ENCODE measurements at regions not wholly inside any gene's neighbourhood (a gene's known extent, or its start where the extent isn't known, plus 50 kb on each side); places are given as distances from the start of the nearest gene placed in this dataset.

DNA sequence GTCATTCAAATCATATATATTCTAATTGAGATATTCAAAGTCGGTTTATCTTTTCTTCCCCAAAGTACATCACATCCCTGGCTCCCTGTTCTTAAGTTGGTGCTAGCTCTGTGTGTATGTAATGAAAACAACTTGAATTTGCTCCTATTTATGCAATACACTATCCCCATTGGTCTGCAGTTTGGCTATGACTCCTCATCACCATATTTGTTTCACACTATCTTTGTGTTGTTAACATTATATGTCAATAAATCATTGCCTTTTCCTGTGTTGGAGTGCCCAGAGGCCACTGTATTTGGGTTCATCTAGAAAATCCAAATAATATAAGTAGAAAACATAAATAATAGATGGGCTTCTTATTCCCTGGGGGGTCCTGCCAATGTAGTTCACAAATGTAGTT lies 306.6 kb upstream of the TENM4 start:
- DNase-seq = no peak
- Mint-ChIP-seq H3K27me3 (no peaks in the 10 kb centered on the region), H3K9me3 (peaks cover 0 to 14% of the 10 kb centered on the region in 2 donors), H3K4me3 (no peak overlapping the region), H3K4me1 (no peaks in the 10 kb centered on the region), H3K27ac (no peak overlapping the region)
- no peak for ATAC-seq

DNA sequence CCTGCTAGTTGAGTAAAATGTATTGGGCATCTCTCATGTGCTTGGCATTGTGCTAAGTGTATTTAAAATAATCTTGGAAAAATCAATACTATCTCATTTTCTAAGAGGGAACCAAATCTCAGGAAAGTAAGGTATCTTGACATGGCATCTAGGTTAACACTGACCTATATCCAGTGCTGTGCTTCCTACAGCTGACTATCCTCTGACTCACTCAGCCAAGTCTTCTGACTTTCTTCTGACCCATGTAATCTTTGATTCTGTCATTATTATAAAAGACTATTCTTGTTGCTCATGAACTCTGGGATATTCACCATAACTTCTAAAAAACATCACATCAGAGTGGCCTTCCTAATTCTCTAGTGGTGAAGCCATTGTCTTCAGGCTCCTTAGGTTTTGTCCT lies 304.1 kb upstream of the TENM4 start:
- H3K27ac Mint-ChIP-seq = no peak overlapping the region
- no peak overlapping the region for H3K4me3 Mint-ChIP-seq
- no peak for ATAC-seq
- no peaks in the 10 kb centered on the region for H3K4me1 Mint-ChIP-seq
- H3K9me3 Mint-ChIP-seq = peaks cover 3 to 14% of the 10 kb centered on the region in 2 donors
- no peaks in the 10 kb centered on the region for H3K27me3 Mint-ChIP-seq
- no peak for DNase-seq

DNA sequence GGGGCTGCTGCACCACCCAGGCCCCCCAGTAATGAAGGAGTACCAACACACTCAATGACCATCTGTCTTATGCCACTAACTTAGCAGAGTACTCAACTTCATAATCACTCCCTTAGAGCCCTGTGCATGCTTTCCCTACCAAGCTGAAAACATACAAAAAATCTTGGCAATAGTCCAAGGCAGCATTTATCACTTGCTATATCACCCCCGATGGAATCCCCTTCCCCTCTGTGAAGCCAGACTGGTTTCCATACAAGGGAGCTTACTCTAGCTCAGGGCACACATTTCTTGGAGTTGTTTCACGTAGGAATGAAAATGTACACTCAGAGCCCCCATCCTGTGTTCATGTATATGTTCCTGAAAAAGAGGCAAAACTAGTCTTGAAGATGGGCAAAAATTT lies 301.3 kb upstream of the TENM4 start:
- ATAC-seq (no peak), DNase-seq (no peak)
- Mint-ChIP-seq H3K9me3 (peaks cover 3 to 21% of the 10 kb centered on the region in 2 donors), H3K27ac (no peak overlapping the region), H3K4me1 (no peaks in the 10 kb centered on the region), H3K4me3 (no peak overlapping the region), H3K27me3 (no peaks in the 10 kb centered on the region)

DNA sequence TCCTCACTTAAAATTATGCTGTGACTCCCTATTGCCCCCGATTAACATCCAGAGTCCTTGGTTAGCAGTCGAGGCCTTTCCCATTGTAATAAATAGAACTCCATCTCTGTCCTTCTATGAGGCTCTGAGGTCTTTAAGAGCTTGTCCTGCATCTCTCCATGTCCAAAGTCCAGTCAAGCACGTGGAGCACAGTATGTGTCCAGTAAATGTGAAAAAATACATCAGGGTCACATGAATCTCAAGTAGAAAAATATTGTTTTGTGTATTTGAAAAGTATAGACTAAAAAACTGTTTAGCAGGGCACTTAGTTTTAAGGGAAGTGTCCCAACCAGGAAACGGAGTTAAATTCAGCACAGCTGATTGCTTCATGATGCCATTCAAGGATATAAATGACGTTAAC lies 298.8 kb upstream of the TENM4 start:
- Mint-ChIP-seq H3K27me3 (no peaks in the 10 kb centered on the region), H3K4me1 (no peaks in the 10 kb centered on the region), H3K9me3 (peaks cover 3 to 20% of the 10 kb centered on the region in 2 donors), H3K4me3 (no peak overlapping the region), H3K27ac (no peak overlapping the region)
- ATAC-seq = no peak
- no peak for DNase-seq

DNA sequence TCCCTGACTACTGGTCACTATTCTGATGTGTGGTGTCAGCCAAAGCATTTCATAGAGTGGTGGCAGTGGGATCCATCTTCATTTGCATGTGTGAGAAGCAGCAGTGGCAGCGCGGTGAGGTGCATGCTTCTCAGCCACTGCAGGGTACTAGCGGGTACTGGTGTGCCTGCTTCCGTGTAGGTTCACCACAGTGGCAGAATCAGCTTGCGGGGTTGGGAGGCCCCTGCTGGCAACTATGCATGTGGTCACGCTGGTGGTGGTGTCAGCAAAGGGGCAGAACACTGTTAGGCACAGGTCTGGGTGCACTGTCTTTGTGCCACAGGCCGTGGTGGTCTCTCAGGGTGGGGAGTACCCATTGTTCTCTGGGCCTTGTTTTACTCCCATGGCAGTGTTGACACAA lies 286.4 kb upstream of the TENM4 start:
- Mint-ChIP-seq H3K27me3 (no peaks in the 10 kb centered on the region), H3K27ac (no peak overlapping the region), H3K4me3 (no peak overlapping the region), H3K4me1 (no peaks in the 10 kb centered on the region), H3K9me3 (peaks cover 12 to 31% of the 10 kb centered on the region in 2 donors)
- no peak for DNase-seq
- ATAC-seq = no peak

DNA sequence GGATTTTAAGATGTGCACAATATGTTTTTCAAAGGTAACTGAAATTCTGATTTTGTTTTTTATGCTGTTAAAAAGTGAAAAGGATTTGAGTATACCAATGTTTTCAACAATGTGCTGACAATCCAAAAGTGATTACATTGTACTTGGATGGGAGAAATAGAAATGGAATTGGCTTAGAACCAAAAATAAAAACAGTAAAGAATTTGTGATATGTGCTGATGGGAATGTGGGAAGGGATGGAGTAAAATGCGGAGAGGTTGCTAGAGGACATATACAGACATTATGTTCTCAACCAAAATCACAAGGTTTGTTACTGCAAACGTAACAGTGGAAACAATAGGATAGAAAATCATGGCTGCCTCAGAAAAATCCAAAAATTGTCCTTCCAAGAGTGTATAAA lies 279.3 kb upstream of the TENM4 start:
- H3K4me3 Mint-ChIP-seq = no peak overlapping the region
- ATAC-seq (no peak), DNase-seq (no peak)
- H3K4me1 Mint-ChIP-seq = no peaks in the 10 kb centered on the region
- no peaks in the 10 kb centered on the region for H3K27me3 Mint-ChIP-seq
- H3K27ac Mint-ChIP-seq = no peak overlapping the region
- H3K9me3 Mint-ChIP-seq = peaks cover 0 to 13% of the 10 kb centered on the region in 2 donors

DNA sequence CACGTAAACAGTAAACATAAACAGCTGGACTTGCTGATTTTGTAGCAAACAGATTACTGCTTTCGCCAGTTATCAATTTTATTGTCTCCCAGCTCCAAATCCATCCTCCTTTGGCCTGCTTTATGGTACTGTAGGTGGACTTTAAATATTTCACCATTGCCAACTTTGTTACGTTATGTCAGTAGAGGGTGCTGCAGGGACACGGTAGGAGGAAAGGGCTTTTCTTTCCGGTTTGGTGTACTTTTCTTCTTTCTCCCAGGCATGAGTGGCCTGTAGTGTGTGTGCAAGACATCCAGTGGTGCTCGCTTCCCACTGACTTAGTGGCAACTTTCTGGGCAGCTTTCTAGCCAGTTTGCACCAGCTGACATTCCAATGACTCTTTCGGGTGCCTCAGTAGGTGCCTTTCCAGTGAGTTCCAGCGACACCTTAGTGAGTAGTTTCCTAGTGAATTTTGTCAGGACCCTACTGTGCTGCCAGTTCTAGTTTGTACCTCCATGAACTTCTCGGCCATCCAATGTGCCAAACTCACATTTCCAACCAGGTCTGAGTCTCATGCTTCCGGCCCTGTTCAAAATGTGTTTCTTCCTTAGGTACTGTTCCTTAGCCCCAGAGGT lies 267.6 kb upstream of the TENM4 start:
- H3K27ac Mint-ChIP-seq = no peak overlapping the region

DNA sequence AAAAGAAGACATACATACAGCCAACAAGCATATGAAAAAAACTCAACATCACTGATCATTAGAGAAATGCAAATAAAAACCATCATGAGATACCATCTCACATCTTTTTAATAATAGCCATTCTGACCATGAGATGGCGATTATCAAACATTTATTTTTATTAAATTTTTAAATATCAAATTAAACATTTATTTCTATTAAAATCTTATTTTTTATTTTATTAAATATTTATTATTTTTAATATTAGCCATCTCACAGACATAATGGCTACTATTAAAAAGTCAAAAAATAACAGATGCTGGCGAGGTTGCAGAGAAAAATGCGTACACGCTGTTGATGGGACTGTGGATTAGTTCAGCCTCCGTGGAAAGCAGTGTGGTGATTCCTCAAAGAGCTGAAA lies 264.8 kb upstream of the TENM4 start:
- Mint-ChIP-seq H3K4me3 (no peak overlapping the region), H3K27me3 (no peaks in the 10 kb centered on the region), H3K4me1 (no peaks in the 10 kb centered on the region), H3K9me3 (peaks cover 29 to 36% of the 10 kb centered on the region in 2 donors), H3K27ac (no peak overlapping the region)
- DNase-seq (no peak), ATAC-seq (no peak)

More for the DNA sequence above, 267.6 kb upstream of the TENM4 start:
- DNase-seq = no peak
- no peaks in the 10 kb centered on the region for H3K27me3 Mint-ChIP-seq
- H3K4me3 Mint-ChIP-seq = no peak overlapping the region
- peaks cover 29 to 38% of the 10 kb centered on the region in 2 donors for H3K9me3 Mint-ChIP-seq
- H3K4me1 Mint-ChIP-seq = no peaks in the 10 kb centered on the region
- ATAC-seq = no peak

DNA sequence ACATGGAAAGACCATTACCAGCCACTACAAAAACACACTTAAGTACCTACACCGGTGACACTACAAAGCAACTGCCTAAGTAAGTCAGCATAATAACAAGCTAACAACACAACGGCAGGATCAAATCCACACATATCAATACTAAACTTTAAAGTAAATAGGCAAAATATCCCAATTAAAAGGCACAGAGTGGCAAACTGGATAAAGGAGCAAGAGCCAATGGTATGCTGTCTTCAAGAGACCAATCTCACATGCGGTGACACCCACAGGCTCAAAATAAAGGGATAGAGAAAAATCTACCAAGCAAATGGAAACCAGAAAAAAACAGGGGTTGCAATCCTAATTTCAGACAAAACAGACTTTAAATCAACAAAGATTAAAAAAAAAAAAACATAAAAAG lies 261.5 kb upstream of the TENM4 start:
- Mint-ChIP-seq H3K27me3 (no peaks in the 10 kb centered on the region), H3K27ac (no peak overlapping the region), H3K9me3 (peaks cover 27 to 42% of the 10 kb centered on the region in 2 donors), H3K4me3 (no peak overlapping the region), H3K4me1 (no peaks in the 10 kb centered on the region)
- DNase-seq (no peak), ATAC-seq (no peak)

DNA sequence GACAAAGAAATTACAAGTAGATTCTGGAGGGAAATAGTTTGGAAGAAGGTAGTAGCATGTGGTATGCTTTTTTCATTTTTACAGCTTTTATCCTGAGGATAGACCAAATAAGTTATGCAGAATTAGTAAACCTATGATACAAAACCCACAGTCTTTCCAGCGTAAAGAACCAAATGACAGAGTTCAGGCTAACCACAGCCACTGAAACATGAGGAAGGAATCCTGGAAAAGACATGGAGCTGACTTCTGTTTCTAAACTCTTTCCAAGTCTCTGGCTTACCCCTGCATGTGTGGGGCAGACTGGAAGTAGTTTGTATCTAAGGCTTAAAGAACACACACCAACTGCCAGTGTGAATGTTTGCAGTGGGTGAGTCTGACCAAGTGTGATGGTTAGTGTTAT lies 258.4 kb upstream of the TENM4 start:
- no peak overlapping the region for H3K4me3 Mint-ChIP-seq

DNA sequence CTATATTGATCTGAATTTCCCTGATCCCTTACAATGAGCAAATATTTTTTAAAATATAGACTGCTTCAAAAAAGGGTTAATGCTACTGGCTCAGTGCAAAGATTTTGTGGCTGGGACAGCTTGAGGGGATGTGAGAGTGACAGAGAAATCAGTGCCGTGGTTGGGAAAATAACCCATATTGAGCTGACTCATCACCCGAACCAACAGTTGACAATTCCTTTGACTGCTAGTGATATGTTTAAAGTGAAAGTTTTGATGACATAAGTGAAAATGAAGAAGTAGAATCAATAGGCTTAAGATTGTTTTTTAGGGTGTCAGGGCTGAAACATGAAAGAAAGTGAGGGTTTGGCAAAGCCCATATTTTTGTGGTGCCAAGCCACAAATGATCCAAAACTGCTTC lies 257.1 kb upstream of the TENM4 start:
- H3K27me3 Mint-ChIP-seq = no peaks in the 10 kb centered on the region
- ATAC-seq = peak; percentile 43
- peaks cover 6 to 20% of the 10 kb centered on the region in 2 donors for H3K9me3 Mint-ChIP-seq
- no peak for DNase-seq
- no peak overlapping the region for H3K4me3 Mint-ChIP-seq
- H3K4me1 Mint-ChIP-seq = no peaks in the 10 kb centered on the region
- H3K27ac Mint-ChIP-seq = no peak overlapping the region

More for the DNA sequence above, 258.4 kb upstream of the TENM4 start:
- Mint-ChIP-seq H3K27me3 (no peaks in the 10 kb centered on the region), H3K27ac (no peak overlapping the region), H3K9me3 (peaks cover 9 to 32% of the 10 kb centered on the region in 2 donors), H3K4me1 (no peaks in the 10 kb centered on the region)
- no peak for ATAC-seq
- DNase-seq = no peak

DNA sequence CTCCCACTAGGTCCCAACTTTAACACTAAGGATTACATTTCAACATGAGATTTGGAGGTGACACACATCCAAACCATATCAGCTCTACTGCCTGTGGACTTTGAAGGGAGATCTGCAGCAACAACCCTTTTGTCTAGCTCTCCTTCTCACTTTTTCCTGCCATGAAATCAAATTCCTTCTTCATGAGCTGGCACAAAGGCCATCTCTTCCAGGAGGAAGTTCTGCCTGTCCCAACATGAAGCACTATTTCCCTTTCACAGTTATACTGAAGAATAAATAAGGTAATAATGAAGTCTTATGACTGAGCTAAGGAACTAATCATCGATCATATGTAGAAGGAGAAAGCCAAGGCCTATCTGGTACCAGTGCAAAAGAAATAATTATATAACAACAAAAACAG lies 253.5 kb upstream of the TENM4 start:
- ATAC-seq (no peak), DNase-seq (no peak)
- Mint-ChIP-seq H3K4me1 (no peaks in the 10 kb centered on the region), H3K27ac (no peak overlapping the region), H3K9me3 (no peaks in the 10 kb centered on the region), H3K4me3 (no peak overlapping the region), H3K27me3 (no peaks in the 10 kb centered on the region)

DNA sequence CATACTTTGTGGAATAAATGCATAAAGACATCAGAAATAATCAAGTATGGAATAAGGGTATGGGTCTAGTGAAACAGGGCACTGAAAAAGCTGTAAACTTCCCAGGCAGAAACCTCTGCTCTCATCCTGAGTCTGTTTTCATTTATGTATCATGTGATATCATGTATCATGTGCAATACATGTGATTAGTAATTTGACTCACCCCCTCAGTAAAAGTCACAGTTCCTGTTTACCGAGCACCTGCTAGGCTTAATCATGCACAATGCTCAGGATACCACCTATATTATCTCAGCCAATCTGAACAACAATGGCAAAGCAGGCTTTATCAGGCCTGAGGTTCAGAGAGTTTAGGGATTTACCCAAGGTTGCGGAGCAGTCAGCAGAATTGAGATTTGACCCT lies 250.6 kb upstream of the TENM4 start:
- no peak for ATAC-seq
- Mint-ChIP-seq H3K4me1 (no peaks in the 10 kb centered on the region), H3K9me3 (peaks cover 0 to 7% of the 10 kb centered on the region in 2 donors), H3K4me3 (no peak overlapping the region), H3K27me3 (no peaks in the 10 kb centered on the region), H3K27ac (no peak overlapping the region)
- DNase-seq = no peak

DNA sequence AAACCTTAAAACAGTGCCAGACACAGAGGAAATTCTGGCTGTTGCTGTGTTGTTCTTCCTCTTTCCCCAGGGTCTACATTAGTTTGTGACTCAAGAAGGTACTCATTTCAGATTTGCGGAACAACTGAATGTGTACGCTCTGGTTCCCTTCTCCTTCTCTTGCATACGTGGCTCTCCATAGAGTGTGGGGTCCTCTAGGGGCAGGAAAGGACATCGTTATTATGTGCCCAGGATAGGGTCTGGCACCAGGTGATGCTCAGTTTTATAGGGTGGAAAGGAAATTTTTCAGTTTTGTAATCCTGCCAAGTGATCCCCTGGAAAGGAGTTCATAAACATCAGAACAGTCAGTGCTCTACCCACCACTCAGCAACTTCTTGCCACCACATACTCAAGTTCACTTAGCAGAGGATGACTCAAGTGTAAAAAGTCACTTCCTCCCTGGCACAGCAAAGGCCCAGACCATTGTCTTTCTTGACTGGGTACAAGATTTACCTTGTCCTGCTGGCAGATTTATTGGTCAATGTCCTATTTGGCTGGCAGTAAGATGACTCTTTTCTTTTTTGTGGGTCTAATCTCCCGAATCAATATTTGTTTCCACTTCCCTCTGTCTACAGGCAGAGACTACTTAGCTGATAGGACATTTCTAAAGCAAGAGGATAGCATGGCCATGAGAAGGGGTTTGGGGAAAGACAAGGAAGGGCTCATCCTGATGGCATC lies 246.0 kb upstream of the TENM4 start:
- Mint-ChIP-seq H3K4me1 (no peaks in the 10 kb centered on the region), H3K27me3 (no peaks in the 10 kb centered on the region), H3K27ac (no peak overlapping the region), H3K9me3 (peaks cover 7 to 10% of the 10 kb centered on the region in 2 donors), H3K4me3 (no peak overlapping the region)
- no peak for ATAC-seq
- DNase-seq = no peak

DNA sequence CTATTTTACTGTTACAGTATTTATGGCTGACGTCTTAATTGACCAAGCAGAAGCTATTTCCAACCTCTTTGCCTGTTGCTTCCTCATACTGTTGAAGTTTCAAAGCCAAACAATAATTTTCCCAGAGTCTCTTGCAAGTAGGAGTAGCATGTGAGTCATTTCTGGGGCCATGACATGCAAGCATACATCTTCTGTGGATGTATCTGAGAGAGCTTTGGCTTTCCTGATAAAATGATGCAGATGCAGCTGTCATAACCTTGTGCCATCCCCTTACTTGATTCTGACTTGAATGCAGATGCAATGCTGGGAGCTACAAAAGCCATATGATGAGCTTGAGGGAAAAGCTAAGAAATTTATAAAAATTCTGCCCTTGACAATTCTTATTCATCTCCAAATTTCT lies 243.1 kb upstream of the TENM4 start:
- H3K4me1 Mint-ChIP-seq = no peaks in the 10 kb centered on the region
- peaks cover 7 to 10% of the 10 kb centered on the region in 2 donors for H3K9me3 Mint-ChIP-seq
- peaks cover 2% of the 10 kb centered on the region for H3K27me3 Mint-ChIP-seq
- no peak overlapping the region for H3K4me3 Mint-ChIP-seq
- no peak for DNase-seq
- no peak overlapping the region for H3K27ac Mint-ChIP-seq
- no peak for ATAC-seq

DNA sequence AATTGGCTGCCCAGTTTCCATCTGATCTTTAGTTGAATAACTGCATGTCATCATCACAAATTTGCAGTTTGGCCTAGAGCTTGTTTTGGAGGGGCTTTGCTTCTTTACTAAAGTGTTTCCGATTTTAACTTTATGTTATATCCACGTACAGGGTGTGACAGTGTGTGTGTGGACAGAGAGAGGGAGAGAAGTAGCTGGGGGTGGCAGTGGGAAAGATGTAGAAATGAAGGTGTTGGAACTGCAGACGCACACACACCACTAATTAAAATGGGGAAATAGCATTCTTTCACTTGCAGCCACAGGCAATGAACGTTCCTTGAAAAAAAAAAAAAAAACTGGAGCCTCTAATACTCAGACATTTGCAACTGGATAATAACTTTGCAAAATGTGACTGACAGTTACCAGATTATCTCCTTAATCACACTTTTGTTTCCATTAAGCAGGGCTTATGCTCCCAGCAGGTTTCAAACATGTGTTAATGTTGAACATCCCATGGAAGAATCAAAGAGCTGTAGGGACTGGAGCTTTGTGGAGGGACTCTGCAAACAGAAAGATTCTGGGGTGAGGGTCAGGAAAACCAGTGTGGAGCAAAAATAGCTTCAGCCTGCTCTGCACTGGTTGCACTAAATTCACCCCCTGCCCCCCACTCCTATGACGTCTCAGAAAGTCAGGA lies 238.1 kb upstream of the TENM4 start:
- H3K27me3 Mint-ChIP-seq = peaks cover 8% of the 10 kb centered on the region
- H3K27ac Mint-ChIP-seq = no peak overlapping the region
- H3K4me3 Mint-ChIP-seq = no peak overlapping the region

More for the DNA sequence above, 238.1 kb upstream of the TENM4 start:
- Mint-ChIP-seq H3K4me1 (no peaks in the 10 kb centered on the region), H3K9me3 (peaks cover 0 to 3% of the 10 kb centered on the region in 2 donors)
- no peak for ATAC-seq
- no peak for DNase-seq
